ENCODE measurements at regions not wholly inside any gene's neighbourhood (a gene's known extent, or its start where the extent isn't known, plus 50 kb on each side); places are given as distances from the start of the nearest gene placed in this dataset.

DNA sequence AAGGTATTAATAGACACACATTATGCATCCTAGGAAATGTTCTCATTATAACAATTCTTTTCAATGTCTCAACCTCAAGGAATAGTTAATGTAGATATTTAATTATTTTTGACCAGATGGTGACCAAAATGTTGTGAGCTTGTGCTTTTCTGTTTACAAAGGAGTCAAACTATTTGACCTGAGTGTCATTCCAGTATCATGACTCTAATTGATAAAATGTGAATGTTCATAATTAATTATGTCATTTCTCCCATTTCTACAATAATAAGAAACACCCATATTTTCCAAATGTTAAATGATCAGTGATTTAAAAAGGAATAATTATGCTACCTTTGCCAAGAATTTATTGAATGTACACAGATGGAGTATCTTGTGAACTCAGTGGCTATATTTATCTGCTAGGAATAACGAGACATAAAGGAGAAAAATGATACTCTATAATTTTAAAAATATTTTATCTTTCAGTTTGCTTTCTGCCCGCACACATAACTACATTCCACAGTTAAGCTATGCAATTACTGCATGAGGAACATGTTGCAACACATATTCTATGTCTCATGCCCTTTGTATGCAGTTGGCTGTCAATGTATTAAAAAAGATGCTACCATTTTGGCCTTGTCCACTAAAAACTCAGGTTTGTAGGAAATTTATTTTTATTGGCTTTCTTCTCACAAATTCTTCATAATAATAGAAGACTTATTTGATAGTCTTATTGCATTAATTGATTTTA lies 376.7 kb upstream of the CCDC179 start:
- no peaks in the 10 kb centered on the region for H3K4me1 ChIP-seq (ENCODE audit: low read depth)
- TF ChIP-seq, protein P1, sequence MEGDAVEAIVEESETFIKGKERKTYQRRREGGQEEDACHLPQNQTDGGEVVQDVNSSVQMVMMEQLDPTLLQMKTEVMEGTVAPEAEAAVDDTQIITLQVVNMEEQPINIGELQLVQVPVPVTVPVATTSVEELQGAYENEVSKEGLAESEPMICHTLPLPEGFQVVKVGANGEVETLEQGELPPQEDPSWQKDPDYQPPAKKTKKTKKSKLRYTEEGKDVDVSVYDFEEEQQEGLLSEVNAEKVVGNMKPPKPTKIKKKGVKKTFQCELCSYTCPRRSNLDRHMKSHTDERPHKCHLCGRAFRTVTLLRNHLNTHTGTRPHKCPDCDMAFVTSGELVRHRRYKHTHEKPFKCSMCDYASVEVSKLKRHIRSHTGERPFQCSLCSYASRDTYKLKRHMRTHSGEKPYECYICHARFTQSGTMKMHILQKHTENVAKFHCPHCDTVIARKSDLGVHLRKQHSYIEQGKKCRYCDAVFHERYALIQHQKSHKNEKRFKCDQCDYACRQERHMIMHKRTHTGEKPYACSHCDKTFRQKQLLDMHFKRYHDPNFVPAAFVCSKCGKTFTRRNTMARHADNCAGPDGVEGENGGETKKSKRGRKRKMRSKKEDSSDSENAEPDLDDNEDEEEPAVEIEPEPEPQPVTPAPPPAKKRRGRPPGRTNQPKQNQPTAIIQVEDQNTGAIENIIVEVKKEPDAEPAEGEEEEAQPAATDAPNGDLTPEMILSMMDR (IDR thresholded peaks at IDR 0.05), result no peak
- intact Hi-C loops (cut with DNase I, micrococcal nuclease), result no loop called here
- H3K4me3 ChIP-seq, result no peak overlapping the region
- H3K9me3 ChIP-seq, result no peaks in the 10 kb centered on the region
- H3K36me3 ChIP-seq (ENCODE audit: low read depth), result no peaks in the 10 kb centered on the region
- ATAC-seq (no peak), DNase-seq (no peak)

DNA sequence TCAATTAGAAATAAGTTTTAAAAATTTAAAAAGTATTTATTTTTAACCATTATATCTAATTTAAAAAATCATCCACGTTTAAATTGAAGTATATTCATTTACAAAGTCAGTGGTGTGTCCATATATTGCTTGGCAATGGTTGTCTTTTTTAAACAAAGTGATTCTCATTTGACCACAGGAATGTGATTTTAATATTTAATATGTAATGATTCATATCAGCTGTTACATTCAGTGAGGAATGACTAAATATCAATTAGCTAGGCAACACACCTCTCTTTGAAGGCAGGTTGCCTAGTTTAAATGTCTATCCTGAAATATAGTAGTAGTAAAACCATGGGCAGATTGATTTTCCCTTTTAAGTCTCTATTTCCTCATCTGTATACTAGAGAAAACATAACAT lies 392.2 kb upstream of the CCDC179 start:
- no peak overlapping the region for H3K4me3 ChIP-seq
- intact Hi-C loops (cut with DNase I, micrococcal nuclease), result no loop called here
- H3K36me3 ChIP-seq (ENCODE audit: low read depth), result no peaks in the 10 kb centered on the region
- H3K4me1 ChIP-seq (ENCODE audit: low read depth), result no peaks in the 10 kb centered on the region
- no peak for DNase-seq
- no peak for ATAC-seq
- TF ChIP-seq, protein P1 (IDR thresholded peaks at IDR 0.05), result no peak
- no peaks in the 10 kb centered on the region for H3K9me3 ChIP-seq

DNA sequence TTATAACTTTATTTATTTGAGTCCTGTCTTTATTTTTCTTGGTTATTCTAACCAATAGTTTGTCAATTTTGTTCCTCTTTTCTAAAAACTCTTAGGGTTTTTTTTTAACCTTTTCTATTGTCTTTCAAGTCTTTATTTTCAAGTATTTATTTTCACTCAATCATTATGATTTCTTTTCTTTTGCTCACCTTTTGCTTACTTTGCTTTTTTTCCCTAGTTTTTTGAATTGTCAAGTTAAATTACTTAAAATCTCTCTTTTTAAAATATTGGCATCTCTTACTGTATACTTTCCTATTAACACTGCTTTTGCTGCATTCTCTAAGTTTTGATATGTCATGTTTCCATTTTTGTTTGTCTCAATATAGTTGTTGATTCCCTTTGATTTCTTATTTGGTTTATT lies 396.8 kb upstream of the CCDC179 start:
- TF ChIP-seq, protein P1 (IDR thresholded peaks at IDR 0.05), result no peak

DNA sequence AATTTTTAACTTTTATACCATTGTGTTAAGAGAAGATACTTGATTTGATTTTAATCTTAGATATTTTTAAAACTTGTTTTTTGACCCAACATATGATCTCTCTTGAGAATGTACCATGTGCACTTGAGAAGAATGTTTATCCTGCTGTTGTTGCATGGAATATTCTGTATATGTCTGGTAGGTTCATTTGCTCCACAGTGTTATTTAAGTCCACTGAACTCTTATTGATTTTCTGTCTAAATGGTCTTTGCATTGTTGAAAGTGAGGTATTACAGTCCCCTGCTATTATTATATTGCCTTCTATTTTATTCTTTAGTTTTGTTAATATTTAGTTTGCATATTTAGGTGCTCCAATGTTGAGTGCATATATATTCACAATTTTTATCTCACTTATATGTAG lies 397.3 kb upstream of the CCDC179 start:
- H3K36me3 ChIP-seq (ENCODE audit: low read depth), result no peaks in the 10 kb centered on the region
- intact Hi-C loops (cut with DNase I, micrococcal nuclease), result no loop called here
- H3K4me3 ChIP-seq, result no peak overlapping the region
- ATAC-seq (no peak), DNase-seq (no peak)
- TF ChIP-seq, protein P1 (IDR thresholded peaks at IDR 0.05), result no peak
- no peaks in the 10 kb centered on the region for H3K4me1 ChIP-seq (ENCODE audit: low read depth)
- no peaks in the 10 kb centered on the region for H3K9me3 ChIP-seq

More for the DNA sequence above, 396.8 kb upstream of the CCDC179 start:
- intact Hi-C loops (cut with DNase I, micrococcal nuclease), result no loop called here
- ATAC-seq, result no peak
- Histone ChIP-seq H3K36me3 (ENCODE audit: low read depth) (no peaks in the 10 kb centered on the region), H3K4me3 (no peak overlapping the region), H3K9me3 (no peaks in the 10 kb centered on the region), H3K4me1 (ENCODE audit: low read depth) (no peaks in the 10 kb centered on the region)
- no peak for DNase-seq

DNA sequence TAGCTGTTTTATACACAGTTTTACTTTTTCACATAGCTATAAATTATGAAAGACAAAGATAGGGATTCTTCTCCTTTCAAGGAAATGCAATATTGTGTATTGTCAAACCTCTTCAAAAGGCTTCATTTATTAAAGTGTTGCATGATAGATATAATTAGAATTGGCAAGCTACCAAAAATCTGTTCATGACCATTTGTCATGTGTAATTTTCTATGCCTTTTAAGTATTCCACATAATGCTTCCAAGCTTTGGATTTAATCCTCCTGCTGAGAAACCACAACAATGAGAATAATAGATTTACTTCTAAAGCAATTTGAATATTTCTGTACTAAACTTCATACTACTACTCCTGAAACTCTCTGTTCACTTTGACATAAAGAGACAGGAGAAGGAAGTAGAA lies 403.2 kb upstream of the CCDC179 start:
- H3K4me1 ChIP-seq (ENCODE audit: low read depth), result no peaks in the 10 kb centered on the region
- DNase-seq (no peak), ATAC-seq (no peak)
- TF ChIP-seq, protein P1 (IDR thresholded peaks at IDR 0.05), result no peak
- no peaks in the 10 kb centered on the region for H3K36me3 ChIP-seq (ENCODE audit: low read depth)
- no peaks in the 10 kb centered on the region for H3K9me3 ChIP-seq
- intact Hi-C loops (cut with DNase I, micrococcal nuclease), result no loop called here
- no peak overlapping the region for H3K4me3 ChIP-seq

DNA sequence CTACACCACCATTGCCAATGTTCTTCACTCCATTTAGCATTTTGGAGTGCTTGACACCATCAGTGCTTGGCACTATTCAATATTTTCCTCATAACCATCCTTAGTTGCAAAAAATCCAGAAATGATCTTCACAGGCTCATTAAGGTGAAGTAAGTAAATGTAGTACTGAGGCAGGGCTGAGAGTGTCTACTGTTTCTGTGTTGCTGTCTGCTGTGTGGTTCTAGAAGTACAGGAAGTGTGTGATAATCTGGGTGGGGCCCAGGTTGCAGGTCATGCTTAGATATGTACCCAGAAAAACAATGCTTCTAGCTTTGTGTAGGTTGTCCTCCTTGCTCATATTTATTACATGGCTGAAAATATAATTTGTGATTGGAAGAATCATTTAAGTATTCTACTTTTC lies 411.8 kb upstream of the CCDC179 start:
- Histone ChIP-seq H3K9me3 (no peaks in the 10 kb centered on the region), H3K36me3 (ENCODE audit: low read depth) (no peaks in the 10 kb centered on the region), H3K4me3 (no peak overlapping the region), H3K4me1 (ENCODE audit: low read depth) (no peaks in the 10 kb centered on the region)
- intact Hi-C loops (cut with DNase I, micrococcal nuclease), result no loop called here
- DNase-seq (no peak), ATAC-seq (no peak)
- TF ChIP-seq, protein P1 (IDR thresholded peaks at IDR 0.05), result no peak
